ENCODE measurements at regions not wholly inside any gene's neighbourhood (a gene's known extent, or its start where the extent isn't known, plus 50 kb on each side); places are given as distances from the start of the nearest gene placed in this dataset.

DNA sequence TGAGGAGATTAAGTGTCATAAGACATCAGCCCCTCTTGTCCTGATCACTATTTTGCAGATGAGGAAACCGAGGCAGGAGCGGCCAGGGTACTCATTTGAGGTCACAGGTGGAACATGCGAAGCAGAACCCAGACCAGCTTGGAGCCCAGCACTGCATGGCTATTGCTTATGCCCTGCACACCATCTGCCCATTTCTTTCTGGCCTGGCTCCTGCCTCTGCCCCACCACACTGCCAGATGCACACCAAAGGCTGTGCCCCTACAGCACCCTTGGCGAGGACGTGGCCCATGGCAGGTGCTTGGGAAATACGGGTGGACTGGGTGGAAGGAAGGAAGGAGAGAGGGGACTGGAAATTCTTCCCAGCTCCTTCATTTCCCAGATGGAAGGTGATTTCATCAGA is 222.9 kb downstream of the CTTN start:
- TF ChIP-seq, protein P1, sequence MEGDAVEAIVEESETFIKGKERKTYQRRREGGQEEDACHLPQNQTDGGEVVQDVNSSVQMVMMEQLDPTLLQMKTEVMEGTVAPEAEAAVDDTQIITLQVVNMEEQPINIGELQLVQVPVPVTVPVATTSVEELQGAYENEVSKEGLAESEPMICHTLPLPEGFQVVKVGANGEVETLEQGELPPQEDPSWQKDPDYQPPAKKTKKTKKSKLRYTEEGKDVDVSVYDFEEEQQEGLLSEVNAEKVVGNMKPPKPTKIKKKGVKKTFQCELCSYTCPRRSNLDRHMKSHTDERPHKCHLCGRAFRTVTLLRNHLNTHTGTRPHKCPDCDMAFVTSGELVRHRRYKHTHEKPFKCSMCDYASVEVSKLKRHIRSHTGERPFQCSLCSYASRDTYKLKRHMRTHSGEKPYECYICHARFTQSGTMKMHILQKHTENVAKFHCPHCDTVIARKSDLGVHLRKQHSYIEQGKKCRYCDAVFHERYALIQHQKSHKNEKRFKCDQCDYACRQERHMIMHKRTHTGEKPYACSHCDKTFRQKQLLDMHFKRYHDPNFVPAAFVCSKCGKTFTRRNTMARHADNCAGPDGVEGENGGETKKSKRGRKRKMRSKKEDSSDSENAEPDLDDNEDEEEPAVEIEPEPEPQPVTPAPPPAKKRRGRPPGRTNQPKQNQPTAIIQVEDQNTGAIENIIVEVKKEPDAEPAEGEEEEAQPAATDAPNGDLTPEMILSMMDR (IDR thresholded peaks at IDR 0.05), result no peak
- TF ChIP-seq POLR2A (IDR thresholded peaks at IDR 0.05), result no peak
- intact Hi-C loops (cut with DNase I), result no loop called here
- H3K27me3 ChIP-seq, result no peaks in the 10 kb centered on the region
- WGBS (ENCODE audit: insufficient coverage, low coverage, low lambda C conversion rate, missing lambda C conversion rate), result 91% methylated on average over 4 of the region's 6 CpGs
- H3K9me3 ChIP-seq, result no peaks in the 10 kb centered on the region
- DNase-seq, result no peak
- H3K27ac ChIP-seq, result no peak overlapping the region
- no peaks in the 10 kb centered on the region for H3K4me1 ChIP-seq
- H3K36me3 ChIP-seq, result no peaks in the 10 kb centered on the region
- no peak for ATAC-seq
- H3K4me3 ChIP-seq, result no peak overlapping the region

DNA sequence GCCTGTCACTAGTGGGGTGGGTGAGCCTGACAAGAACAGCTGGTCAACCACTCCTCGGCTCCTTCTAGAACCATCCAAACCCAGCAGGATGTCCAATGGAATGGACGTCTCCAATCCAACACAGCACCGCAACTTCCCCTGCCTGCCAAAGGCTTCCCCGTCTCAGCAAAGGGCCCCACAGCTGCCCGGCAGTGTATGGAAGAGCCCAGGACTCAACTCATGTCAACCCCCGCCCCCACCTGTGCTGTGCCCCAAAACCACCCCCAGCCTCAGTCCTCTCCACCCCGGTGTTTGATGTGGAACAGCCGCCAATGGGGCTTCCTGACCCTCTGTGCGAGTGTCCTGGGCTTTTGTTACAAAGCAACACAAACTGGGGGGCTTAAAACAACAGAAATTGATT is 223.8 kb downstream of the CTTN start:
- ATAC-seq (no peak), DNase-seq (no peak)
- WGBS (ENCODE audit: insufficient coverage, low coverage, low lambda C conversion rate, missing lambda C conversion rate), result 83% methylated on average over 2 of the region's 9 CpGs
- intact Hi-C loops (cut with DNase I), result no loop called here
- H3K4me3 ChIP-seq, result no peak overlapping the region
- H3K27me3 ChIP-seq, result no peaks in the 10 kb centered on the region
- H3K4me1 ChIP-seq, result no peaks in the 10 kb centered on the region
- H3K36me3 ChIP-seq, result no peaks in the 10 kb centered on the region
- no peak overlapping the region for H3K27ac ChIP-seq
- no peaks in the 10 kb centered on the region for H3K9me3 ChIP-seq
- no peak for TF ChIP-seq POLR2A (IDR thresholded peaks at IDR 0.05)
- TF ChIP-seq, protein P1 (IDR thresholded peaks at IDR 0.05), result no peak

DNA sequence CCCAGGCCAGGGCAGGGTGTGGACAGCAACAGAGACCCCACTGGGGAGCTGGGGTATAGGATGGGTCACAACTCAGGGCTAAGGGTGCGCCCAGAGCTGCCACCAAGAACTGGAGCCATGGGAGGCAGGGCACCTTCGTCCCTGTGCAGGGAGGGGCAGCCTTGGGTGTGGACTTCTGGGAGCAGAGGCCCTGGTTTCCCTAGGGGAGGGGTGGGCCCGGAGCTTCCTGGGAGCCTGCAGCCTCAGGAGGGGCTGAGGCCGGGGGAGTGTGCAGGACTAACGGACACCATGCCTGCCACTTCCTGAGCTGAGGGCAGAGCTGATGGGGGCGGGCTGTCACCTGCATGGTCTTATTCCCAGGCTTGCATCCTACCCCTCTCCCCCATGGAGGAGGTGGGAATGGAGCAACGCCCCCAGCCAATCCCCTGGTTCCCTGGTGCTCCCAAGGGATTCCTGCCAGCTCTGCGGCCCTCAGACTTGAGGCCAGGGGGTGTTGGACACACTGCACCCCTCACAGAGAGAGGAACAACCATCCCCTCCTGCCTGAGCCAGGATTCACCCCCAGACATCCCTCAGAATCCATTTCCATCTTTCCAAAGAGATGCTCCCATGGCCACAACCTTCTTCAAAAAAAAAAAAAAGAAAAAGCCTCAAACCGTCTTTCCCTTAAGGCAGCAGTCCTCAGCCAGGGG is 225.7 kb downstream of the CTTN start:
- TF ChIP-seq, protein P1 (IDR thresholded peaks at IDR 0.05), result no peak
- no peak for TF ChIP-seq POLR2A (IDR thresholded peaks at IDR 0.05)
- WGBS (ENCODE audit: insufficient coverage, low coverage, low lambda C conversion rate, missing lambda C conversion rate), result 91% methylated on average over 2 of the region's 9 CpGs
- intact Hi-C loops (cut with DNase I), result no loop called here
- Histone ChIP-seq H3K27me3 (no peaks in the 10 kb centered on the region), H3K4me3 (no peak overlapping the region), H3K4me1 (peaks cover 0 to 6% (median 0%) of the 10 kb centered on the region in 4 donors), H3K27ac (no peak overlapping the region), H3K9me3 (no peaks in the 10 kb centered on the region), H3K36me3 (no peaks in the 10 kb centered on the region)
- DNase-seq (no peak), ATAC-seq (no peak)

DNA sequence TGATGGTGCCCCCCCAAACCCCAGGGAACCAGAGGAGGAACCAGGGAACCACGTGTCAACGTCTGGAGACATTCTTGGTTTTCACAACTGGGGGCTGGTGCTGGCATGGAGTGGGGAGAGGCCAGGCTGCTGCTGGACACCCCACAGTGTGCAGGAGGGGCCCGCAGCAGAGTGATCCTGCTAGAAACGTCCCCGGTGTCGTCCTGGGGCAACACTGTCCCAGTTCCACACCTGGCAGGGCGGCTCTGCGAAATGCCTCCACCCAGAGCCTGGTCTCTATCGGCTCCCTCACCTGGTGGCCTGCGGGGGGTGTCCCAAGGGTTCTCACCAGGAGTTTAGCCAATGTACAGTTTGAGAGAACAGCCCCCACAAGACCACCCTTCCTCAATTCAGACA is 226.3 kb downstream of the CTTN start:
- intact Hi-C loops (cut with DNase I), result no loop called here
- no peak overlapping the region for H3K27ac ChIP-seq
- peaks cover 0 to 6% (median 0%) of the 10 kb centered on the region in 4 donors for H3K4me1 ChIP-seq
- no peaks in the 10 kb centered on the region for H3K9me3 ChIP-seq
- H3K4me3 ChIP-seq, result no peak overlapping the region
- H3K27me3 ChIP-seq, result no peaks in the 10 kb centered on the region
- ATAC-seq (no peak), DNase-seq (no peak)
- no peaks in the 10 kb centered on the region for H3K36me3 ChIP-seq
- no peak for TF ChIP-seq POLR2A (IDR thresholded peaks at IDR 0.05)
- TF ChIP-seq, protein P1 (IDR thresholded peaks at IDR 0.05), result no peak
- 70% methylated on average over 2 of the region's 10 CpGs for WGBS (ENCODE audit: insufficient coverage, low coverage, low lambda C conversion rate, missing lambda C conversion rate)
